ENCODE measurements at regions not wholly inside any gene's neighbourhood (a gene's known extent, or its start where the extent isn't known, plus 50 kb on each side); places are given as distances from the start of the nearest gene placed in this dataset.

- TF ChIP-seq, protein P1, sequence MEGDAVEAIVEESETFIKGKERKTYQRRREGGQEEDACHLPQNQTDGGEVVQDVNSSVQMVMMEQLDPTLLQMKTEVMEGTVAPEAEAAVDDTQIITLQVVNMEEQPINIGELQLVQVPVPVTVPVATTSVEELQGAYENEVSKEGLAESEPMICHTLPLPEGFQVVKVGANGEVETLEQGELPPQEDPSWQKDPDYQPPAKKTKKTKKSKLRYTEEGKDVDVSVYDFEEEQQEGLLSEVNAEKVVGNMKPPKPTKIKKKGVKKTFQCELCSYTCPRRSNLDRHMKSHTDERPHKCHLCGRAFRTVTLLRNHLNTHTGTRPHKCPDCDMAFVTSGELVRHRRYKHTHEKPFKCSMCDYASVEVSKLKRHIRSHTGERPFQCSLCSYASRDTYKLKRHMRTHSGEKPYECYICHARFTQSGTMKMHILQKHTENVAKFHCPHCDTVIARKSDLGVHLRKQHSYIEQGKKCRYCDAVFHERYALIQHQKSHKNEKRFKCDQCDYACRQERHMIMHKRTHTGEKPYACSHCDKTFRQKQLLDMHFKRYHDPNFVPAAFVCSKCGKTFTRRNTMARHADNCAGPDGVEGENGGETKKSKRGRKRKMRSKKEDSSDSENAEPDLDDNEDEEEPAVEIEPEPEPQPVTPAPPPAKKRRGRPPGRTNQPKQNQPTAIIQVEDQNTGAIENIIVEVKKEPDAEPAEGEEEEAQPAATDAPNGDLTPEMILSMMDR (IDR thresholded peaks at IDR 0.05; ENCODE audit: low read depth, low read length) = no peak
- no peak for TF ChIP-seq EZH2phosphoT487 (IDR thresholded peaks at IDR 0.05; ENCODE audit: low read depth)
Observed at GRCh38 chr10:121665809-121666208, 67.6 kb upstream of the FGFR2 start.

All from OCI-LY3 (cell line).